Effector memory CD8-positive, alpha-beta T cell (primary cell): ENCODE measurements at regions not wholly inside any gene's neighbourhood (a gene's known extent, or its start where the extent isn't known, plus 50 kb on each side); places are given as distances from the start of the nearest gene placed in this dataset.

ENCODE experiments used
- ATAC-seq: fragments of 150-1000 bp; cut with Tn5 transposase; replicated peaks from 2 replicates; pipeline ENCODE4 v1.10.0; 2021; ENCODE audit warnings: mild to moderate bottlenecking, moderate library complexity
- DNase-seq, 3 experiments: peaks; one replicate each; pipeline ENCODE4 v3.0.0; 2021
- H3K27ac Mint-ChIP-seq, 2 donors: one replicate each; pipeline ENCODE4 v1.8.0; 2022; ENCODE audit warnings: mild to moderate bottlenecking in 2 of 2, mixed read lengths in 2 of 2, moderate library complexity in 2 of 2
- H3K27me3 Mint-ChIP-seq, 2 donors: one replicate each; pipeline ENCODE4 v1.8.0; 2022; ENCODE audit warnings: mixed read lengths in 2 of 2
- H3K36me3 Mint-ChIP-seq: one replicate; pipeline ENCODE4 v1.8.0; 2022; ENCODE audit warnings: mild to moderate bottlenecking, moderate library complexity, mixed read lengths; ENCODE audit not compliant: insufficient read depth
- H3K4me1 Mint-ChIP-seq, 2 donors: one replicate each; pipeline ENCODE4 v1.8.0; 2022; ENCODE audit warnings: low read depth in 2 of 2, mixed read lengths in 2 of 2
- H3K4me3 Mint-ChIP-seq, 2 donors: one replicate each; pipeline ENCODE4 v1.8.0; 2022; ENCODE audit warnings: mild to moderate bottlenecking in 2 of 2, mixed read lengths in 2 of 2, moderate library complexity in 2 of 2
- H3K9me3 Mint-ChIP-seq, 2 donors: one replicate each; pipeline ENCODE4 v1.8.0; 2022; ENCODE audit warnings: mixed read lengths in 2 of 2

DNA sequence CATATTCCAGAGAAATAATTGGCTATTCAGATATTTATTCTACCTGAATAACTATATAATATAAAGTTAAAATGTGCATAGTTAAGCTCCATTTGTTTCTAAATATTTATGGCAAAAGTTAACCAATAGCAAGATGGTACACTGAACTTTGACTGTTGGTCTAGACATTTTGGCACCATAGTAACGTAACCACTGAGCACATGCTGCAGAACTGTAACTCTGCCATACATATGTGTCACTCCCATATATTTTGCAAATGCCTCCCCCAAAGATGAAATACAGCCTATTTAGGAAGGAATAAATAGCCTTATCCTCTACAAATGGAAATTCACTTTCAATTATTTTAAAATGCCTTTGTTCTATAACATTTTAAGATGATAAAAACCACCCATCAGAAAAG, 424.9 kb downstream of the CENPC start:
- no peaks in the 10 kb centered on the region for H3K4me1 Mint-ChIP-seq
- DNase-seq: no peak
- no peak overlapping the region for H3K4me3 Mint-ChIP-seq
- H3K27me3 Mint-ChIP-seq: no peaks in the 10 kb centered on the region
- H3K9me3 Mint-ChIP-seq: peaks cover 0 to 4% of the 10 kb centered on the region in 2 donors
- no peak for ATAC-seq
- H3K36me3 Mint-ChIP-seq: peaks cover 5% of the 10 kb centered on the region
- H3K27ac Mint-ChIP-seq: no peak overlapping the region

DNA sequence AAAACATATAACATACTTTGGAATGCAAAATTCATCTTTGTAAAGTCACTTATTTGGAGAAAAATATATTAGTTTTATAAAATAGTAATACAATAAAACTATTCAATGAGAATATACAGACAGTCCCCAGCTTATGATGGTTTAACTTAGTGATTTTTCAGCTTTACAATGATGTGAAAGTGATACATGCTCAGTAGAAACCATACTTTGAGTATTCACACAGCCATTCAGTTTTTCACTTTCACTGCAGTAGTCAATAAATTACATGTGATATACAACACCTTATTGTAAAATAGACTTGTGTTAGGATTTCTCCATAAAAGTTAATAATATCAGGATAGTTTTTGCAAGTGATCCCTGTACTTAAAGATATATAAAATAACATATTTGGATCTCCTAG, 436.0 kb downstream of the CENPC start:
- H3K9me3 Mint-ChIP-seq: peaks cover 7 to 9% of the 10 kb centered on the region in 2 donors
- DNase-seq (no peak), ATAC-seq (no peak)
- no peaks in the 10 kb centered on the region for H3K4me1 Mint-ChIP-seq
- H3K27ac Mint-ChIP-seq: no peak overlapping the region
- no peak overlapping the region for H3K4me3 Mint-ChIP-seq
- no peaks in the 10 kb centered on the region for H3K36me3 Mint-ChIP-seq
- H3K27me3 Mint-ChIP-seq: no peaks in the 10 kb centered on the region

DNA sequence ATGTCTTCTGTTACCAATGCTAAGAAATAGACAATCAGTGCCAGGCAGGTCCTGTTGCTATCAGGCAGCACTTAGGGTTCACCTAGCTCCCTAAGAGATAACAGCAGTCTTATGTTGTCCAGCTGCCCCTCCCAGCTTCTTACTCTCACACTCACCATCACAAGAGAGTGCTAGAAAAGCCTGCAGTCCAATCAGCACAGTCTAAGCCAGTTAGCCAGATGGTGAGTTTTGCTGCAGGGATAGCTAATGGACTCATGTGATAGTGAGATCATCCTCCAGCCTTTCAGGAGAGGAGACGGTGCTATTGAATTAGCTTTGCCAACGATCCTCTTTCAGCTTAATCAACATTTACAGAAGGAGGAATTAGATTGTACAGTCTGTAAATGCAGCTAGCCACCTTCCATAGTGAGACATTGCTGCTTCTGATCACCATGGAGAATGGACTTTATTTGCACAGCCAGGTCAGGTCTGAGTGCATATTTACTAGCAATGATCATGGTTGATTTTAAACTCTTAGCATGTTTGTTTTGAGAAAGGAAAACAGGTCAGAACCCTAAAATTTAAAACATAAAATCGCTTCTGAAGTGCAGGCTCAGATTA, 438.3 kb downstream of the CENPC start:
- ATAC-seq: no peak
- no peak for DNase-seq
- Mint-ChIP-seq H3K4me1 (no peaks in the 10 kb centered on the region), H3K27ac (no peak overlapping the region), H3K9me3 (peaks cover 8 to 14% of the 10 kb centered on the region in 2 donors), H3K36me3 (no peaks in the 10 kb centered on the region), H3K27me3 (no peaks in the 10 kb centered on the region), H3K4me3 (no peak overlapping the region)

DNA sequence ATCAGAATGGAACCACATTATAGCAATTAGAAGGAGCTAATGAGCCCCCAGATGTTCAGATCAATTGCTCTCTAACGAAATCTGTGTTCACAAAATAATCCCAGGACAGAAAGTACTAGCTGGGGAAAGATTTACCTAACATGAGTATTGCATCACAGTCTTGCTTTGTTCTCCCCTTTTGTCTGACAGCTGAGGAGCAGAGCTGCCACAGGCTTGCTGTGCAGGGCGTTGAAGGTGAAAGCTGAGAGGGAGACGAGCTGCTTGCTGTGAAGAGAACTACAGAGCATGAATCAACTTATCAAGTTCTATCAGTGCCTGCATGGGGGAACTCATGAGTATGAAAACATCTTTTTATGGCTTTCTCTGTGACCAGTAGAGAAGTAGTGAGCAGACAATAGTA, 441.2 kb downstream of the CENPC start:
- no peak overlapping the region for H3K4me3 Mint-ChIP-seq
- H3K27ac Mint-ChIP-seq: no peak overlapping the region
- H3K27me3 Mint-ChIP-seq: no peaks in the 10 kb centered on the region
- peaks cover 9 to 14% of the 10 kb centered on the region in 2 donors for H3K9me3 Mint-ChIP-seq
- H3K36me3 Mint-ChIP-seq: no peaks in the 10 kb centered on the region
- no peak for ATAC-seq
- no peak for DNase-seq
- H3K4me1 Mint-ChIP-seq: no peaks in the 10 kb centered on the region

DNA sequence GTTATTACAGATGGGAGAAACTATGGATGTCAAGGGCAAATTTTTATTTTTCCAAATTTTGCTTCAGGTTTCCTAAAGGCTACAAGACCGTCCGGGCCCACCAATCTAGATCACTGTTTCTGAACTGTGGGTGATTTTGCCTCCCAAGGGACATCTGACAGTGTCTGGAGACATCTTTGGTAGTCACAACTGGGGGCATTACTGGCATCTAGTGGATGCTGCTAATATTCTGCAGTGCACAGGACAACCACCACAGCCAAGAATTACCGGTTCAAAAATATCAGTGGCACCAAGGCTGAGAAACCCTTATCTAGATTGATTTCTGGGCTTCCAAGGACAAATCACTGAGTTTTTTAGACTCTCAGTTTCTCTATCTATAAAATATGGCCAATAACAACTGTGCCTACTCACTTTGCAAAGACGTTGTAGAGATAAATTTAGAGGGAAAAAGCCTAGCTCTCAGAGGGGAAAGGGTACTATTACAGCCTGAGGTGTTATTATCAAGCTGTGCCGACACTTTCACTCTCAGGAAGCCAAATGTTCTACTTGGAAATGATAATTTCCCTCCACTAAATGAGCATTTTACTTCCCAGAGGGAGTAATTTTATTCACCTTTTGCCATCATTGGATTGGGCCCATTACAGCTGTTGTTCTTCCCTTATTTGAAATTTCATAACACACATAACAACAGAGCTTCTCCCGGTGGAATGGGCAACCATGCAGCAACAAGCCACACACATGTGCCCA, 442.1 kb downstream of the CENPC start:
- no peaks in the 10 kb centered on the region for H3K4me1 Mint-ChIP-seq
- H3K4me3 Mint-ChIP-seq: no peak overlapping the region
- H3K36me3 Mint-ChIP-seq: no peaks in the 10 kb centered on the region
- peaks cover 9 to 14% of the 10 kb centered on the region in 2 donors for H3K9me3 Mint-ChIP-seq
- H3K27ac Mint-ChIP-seq: no peak overlapping the region
- no peak for ATAC-seq
- no peaks in the 10 kb centered on the region for H3K27me3 Mint-ChIP-seq
- no peak for DNase-seq

DNA sequence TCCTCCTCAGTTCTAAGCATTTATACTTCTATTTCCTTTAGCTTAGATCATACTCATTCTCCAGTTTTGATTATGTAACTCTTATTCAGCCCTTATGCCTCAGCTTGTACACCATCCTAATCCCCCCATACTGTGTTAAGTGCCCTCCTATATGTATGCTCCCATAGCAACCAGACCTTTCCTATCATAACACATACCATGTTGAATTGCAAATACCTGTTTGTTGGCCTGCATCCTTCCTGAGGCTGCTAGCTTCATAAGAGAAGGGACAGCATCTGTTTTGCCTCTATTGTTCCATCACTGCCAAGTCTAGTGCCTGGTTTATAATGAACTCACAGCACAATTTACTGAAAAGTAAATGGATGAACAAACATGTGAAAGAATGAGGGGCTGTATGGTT, 443.7 kb downstream of the CENPC start:
- Mint-ChIP-seq H3K4me1 (no peaks in the 10 kb centered on the region), H3K36me3 (no peaks in the 10 kb centered on the region), H3K4me3 (no peak overlapping the region), H3K9me3 (peaks cover 11 to 21% of the 10 kb centered on the region in 2 donors), H3K27ac (no peak overlapping the region), H3K27me3 (no peaks in the 10 kb centered on the region)
- ATAC-seq (no peak), DNase-seq (no peak)

DNA sequence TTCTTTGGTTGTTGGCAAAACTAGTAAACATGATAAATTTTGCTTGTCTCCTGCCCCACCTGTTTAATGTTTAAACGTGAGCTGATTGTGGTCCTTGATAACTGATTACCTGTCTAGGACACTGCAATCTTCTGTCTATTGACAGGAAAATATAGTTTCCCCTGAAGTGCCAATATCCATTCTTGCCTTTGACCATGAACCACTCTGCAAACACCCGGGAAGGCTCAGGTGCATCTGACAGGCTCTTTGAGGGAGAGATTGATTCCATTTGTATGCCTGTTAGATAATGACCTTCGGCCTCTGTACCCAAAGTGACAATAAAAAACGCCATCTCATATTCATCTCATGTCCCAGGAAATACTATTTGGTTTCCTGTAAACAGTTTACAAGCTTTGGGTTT, 453.0 kb downstream of the CENPC start:
- Mint-ChIP-seq H3K4me3 (no peak overlapping the region), H3K27me3 (no peaks in the 10 kb centered on the region), H3K9me3 (peaks cover under 1 to 3% of the 10 kb centered on the region in 2 donors), H3K4me1 (no peaks in the 10 kb centered on the region), H3K27ac (no peak overlapping the region), H3K36me3 (no peaks in the 10 kb centered on the region)
- ATAC-seq (no peak), DNase-seq (no peak)

DNA sequence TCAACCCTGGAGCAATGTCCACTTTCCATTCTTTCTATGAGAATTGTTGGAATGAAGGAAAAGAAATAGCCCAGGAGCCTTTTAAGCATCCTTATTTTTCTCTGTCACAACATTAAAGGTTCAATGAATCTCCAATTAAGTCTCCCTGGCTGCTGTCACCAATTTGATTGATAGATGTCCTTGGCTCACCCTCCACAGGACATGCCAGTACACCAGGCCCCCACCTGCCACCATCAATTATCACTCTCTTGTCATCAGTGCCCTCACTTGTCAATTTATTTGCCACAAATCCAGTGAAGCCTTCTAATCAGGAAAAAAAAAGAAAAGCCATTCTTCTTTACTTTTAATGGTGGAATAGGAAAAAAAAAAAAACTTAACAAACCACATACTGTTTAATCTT, 453.6 kb downstream of the CENPC start:
- no peak overlapping the region for H3K4me3 Mint-ChIP-seq
- no peaks in the 10 kb centered on the region for H3K27me3 Mint-ChIP-seq
- DNase-seq: no peak
- H3K36me3 Mint-ChIP-seq: no peaks in the 10 kb centered on the region
- peaks cover 0 to 3% of the 10 kb centered on the region in 2 donors for H3K9me3 Mint-ChIP-seq
- ATAC-seq: no peak
- H3K27ac Mint-ChIP-seq: no peak overlapping the region
- no peaks in the 10 kb centered on the region for H3K4me1 Mint-ChIP-seq

DNA sequence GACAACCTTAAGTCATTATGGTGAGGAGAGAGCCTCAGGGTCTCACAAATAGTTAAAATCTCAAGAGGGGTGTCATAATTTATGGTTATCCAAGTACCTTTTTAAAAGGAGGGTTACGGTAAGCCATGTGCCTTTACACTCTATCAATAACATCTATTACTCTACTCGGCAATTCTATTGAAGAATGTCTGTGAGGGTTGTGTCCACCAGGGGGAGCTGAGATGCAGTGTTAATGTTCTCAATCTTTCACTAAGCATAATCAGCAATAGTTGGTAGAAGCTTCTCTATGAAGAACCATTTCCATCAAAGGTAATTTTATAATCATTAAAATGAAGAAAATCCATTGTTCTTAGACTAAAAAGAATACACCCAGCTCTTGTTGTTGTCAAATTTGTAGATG, 457.4 kb downstream of the CENPC start:
- H3K4me3 Mint-ChIP-seq: no peak overlapping the region
- DNase-seq (no peak), ATAC-seq (no peak)
- no peaks in the 10 kb centered on the region for H3K36me3 Mint-ChIP-seq
- no peaks in the 10 kb centered on the region for H3K27me3 Mint-ChIP-seq
- H3K9me3 Mint-ChIP-seq: peaks cover 0 to 3% of the 10 kb centered on the region in 2 donors
- H3K4me1 Mint-ChIP-seq: no peaks in the 10 kb centered on the region
- no peak overlapping the region for H3K27ac Mint-ChIP-seq

DNA sequence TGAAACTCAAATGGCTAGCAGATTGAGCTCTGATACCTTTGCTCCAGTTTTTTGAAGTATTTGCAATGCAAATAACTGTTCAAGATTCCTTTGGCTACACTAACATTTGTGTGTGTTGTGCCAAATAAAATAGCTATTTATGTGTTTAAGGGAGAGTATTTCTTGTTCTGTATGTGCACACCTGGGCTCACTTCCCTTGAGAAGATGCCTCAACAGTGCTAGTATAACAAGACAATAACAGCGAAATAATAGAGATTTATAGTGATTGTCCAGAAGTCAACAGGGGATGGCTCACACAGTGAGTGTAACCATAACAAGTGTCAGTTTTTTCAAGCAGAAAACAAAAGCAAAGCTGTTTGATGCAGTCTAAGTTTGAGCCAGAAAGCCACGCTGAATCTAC, 460.5 kb downstream of the CENPC start:
- H3K4me1 Mint-ChIP-seq: no peaks in the 10 kb centered on the region

DNA sequence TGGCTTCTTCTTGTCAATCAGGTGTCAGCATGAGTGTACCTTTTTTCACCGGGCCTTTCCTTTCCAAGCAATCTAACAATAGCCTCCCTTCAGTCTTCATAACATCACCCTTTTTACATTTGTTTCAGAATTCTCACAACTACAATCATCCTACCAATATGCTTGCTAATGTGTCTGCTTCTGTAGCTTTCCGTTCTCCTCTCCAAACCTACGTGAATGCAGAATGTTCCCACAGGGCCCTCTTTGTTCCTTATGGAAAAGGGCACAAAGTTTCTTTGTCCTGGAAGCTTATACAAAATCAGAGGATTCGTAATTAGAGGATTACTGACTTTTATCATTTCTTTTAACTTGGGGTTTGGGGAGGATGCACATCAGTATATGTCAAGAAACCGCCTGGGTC, 461.8 kb downstream of the CENPC start:
- Mint-ChIP-seq H3K9me3 (peaks cover 0 to 5% of the 10 kb centered on the region in 2 donors), H3K27ac (no peak overlapping the region), H3K4me1 (no peaks in the 10 kb centered on the region), H3K27me3 (no peaks in the 10 kb centered on the region), H3K4me3 (no peak overlapping the region), H3K36me3 (no peaks in the 10 kb centered on the region)
- ATAC-seq (no peak), DNase-seq (no peak)

More for the DNA sequence above, 460.5 kb downstream of the CENPC start:
- H3K4me3 Mint-ChIP-seq: no peak overlapping the region
- no peaks in the 10 kb centered on the region for H3K36me3 Mint-ChIP-seq
- peaks cover 0 to 5% of the 10 kb centered on the region in 2 donors for H3K9me3 Mint-ChIP-seq
- no peak overlapping the region for H3K27ac Mint-ChIP-seq
- no peaks in the 10 kb centered on the region for H3K27me3 Mint-ChIP-seq
- DNase-seq: no peak
- ATAC-seq: no peak

DNA sequence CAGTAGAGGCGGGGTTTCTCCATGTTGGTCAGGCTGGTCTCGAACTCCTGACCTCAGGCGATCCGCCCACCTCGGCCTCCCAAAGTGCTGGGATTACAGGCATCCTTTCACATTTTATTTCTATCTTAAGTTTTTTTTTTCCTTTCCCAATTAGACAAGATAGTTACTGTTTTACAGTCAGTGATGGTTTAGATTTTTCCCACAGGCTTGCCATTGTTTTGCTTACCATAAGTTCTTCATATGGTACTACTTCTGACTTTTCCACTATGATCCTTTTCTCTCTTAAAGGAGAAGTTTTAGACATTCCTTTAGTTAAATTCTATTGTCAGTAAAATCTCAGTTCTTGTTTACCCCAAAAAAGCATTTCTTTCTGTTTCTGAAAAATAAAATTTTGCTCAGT, 462.6 kb downstream of the CENPC start:
- no peaks in the 10 kb centered on the region for H3K27me3 Mint-ChIP-seq
- H3K4me1 Mint-ChIP-seq: no peaks in the 10 kb centered on the region
- no peak overlapping the region for H3K4me3 Mint-ChIP-seq
- H3K36me3 Mint-ChIP-seq: no peaks in the 10 kb centered on the region
- no peak for DNase-seq
- H3K9me3 Mint-ChIP-seq: peaks cover 0 to 5% of the 10 kb centered on the region in 2 donors
- ATAC-seq: no peak
- no peak overlapping the region for H3K27ac Mint-ChIP-seq

DNA sequence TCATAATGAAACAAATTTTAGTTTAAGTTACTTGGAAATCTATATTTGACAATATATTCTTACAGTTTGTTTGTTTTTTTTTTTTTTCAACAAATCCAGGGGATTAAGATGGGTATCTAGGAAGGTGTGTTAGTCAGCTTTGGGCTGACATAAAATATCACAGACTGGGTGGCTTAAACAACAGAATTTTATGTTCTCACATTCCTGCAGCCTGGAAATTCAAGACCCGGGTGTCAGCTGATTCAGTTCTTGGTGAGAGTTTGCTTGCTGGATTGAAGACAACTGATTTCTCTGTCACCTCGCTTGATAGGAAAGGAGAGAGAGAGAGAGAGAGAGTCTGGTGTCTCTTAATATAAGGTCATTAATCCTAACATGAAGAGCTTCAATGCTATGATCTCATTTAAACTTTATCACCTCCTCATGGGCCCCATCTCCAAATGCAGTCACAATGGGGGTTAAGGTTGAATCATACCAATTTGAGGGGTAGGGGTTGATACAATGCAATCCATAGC, 465.2 kb downstream of the CENPC start:
- H3K27me3 Mint-ChIP-seq: no peaks in the 10 kb centered on the region
- no peaks in the 10 kb centered on the region for H3K36me3 Mint-ChIP-seq
- DNase-seq: no peak
- H3K4me3 Mint-ChIP-seq: no peak overlapping the region
- no peaks in the 10 kb centered on the region for H3K4me1 Mint-ChIP-seq
- no peak overlapping the region for H3K27ac Mint-ChIP-seq
- no peak for ATAC-seq
- peaks cover 0 to 5% of the 10 kb centered on the region in 2 donors for H3K9me3 Mint-ChIP-seq

DNA sequence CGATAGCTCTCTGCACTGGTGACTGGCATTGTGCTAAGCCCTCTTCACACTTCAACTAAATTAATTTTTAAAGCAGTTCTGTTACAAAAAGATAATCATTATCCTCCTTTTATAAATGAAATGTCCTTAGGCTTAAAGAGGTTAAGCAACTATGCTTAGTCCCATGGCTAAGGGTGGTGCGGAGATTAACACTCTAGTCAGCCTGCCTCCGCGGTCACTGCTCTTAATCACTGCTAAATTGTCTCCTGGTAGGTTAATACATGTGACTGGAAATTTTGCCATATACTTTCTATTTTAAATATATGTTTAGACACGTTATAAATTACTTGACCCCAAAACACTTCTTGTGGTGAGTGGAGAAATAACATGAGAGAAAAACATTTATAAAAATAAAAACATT, 473.7 kb downstream of the CENPC start:
- Mint-ChIP-seq H3K27ac (no peak overlapping the region), H3K9me3 (peaks cover 0 to 3% of the 10 kb centered on the region in 2 donors), H3K36me3 (no peaks in the 10 kb centered on the region), H3K27me3 (no peaks in the 10 kb centered on the region), H3K4me3 (no peak overlapping the region), H3K4me1 (no peaks in the 10 kb centered on the region)
- ATAC-seq: no peak
- DNase-seq: no peak
